CD14-positive monocyte (primary cell): ENCODE measurements at regions not wholly inside any gene's neighbourhood (a gene's known extent, or its start where the extent isn't known, plus 50 kb on each side); places are given as distances from the start of the nearest gene placed in this dataset.

Experiments
- DNase-seq, 3 donors: peaks; one replicate each; pipeline ENCODE4 v3.0.0-alpha.2; 2011 to 2022
- H2AFZ ChIP-seq: 2 replicates; pipeline ENCODE4 v1.6.0; 2012; ENCODE audit warnings: mild to moderate bottlenecking, low read depth, low read length, inconsistent platforms; ENCODE audit not compliant: insufficient read depth, poor library complexity, severe bottlenecking
- H3K27ac ChIP-seq, 2 donors: 1 replicate in 1 of 2; 2 replicates in 1 of 2; pipeline ENCODE4 v1.5.1; 2012 to 2013; ENCODE audit warnings: low read length in 2 of 2, control low read depth in 1 of 2, inconsistent platforms in 1 of 2, low read depth in 1 of 2, mild to moderate bottlenecking in 1 of 2
- H3K27me3 ChIP-seq, 2 donors: one replicate each; pipeline versions ENCODE4 v1.6.0 to v1.6.1; 2011 to 2013; ENCODE audit warnings: low read length in 2 of 2; ENCODE audit not compliant: control insufficient read depth in 2 of 2, insufficient read depth in 2 of 2
- H3K36me3 ChIP-seq, 2 donors: replicated peaks in 1 of 2; 1 replicate in 1 of 2; 2 replicates in 1 of 2; pipeline versions ENCODE4 v1.5.1 to v1.6.1; 2012 to 2013; ENCODE audit warnings: low read length in 2 of 2, control low read depth in 1 of 2, inconsistent platforms in 1 of 2, mild to moderate bottlenecking in 1 of 2; ENCODE audit not compliant: insufficient read depth in 2 of 2, control insufficient read depth in 1 of 2
- H3K4me1 ChIP-seq, 2 donors: 1 replicate in 1 of 2; 2 replicates in 1 of 2; pipeline versions ENCODE4 v1.5.1 to v1.6.1; 2012 to 2013; ENCODE audit warnings: low read length in 2 of 2, control low read depth in 1 of 2, inconsistent platforms in 1 of 2, mild to moderate bottlenecking in 1 of 2, moderate library complexity in 1 of 2; ENCODE audit not compliant: insufficient read depth in 2 of 2, control insufficient read depth in 1 of 2
- H3K4me2 ChIP-seq: replicated peaks from 2 replicates; pipeline ENCODE3; 2012; ENCODE audit warnings: low read length, moderate library complexity, mild to moderate bottlenecking; ENCODE audit not compliant: poor library complexity, severe bottlenecking; ENCODE audit errors: extremely low read depth
- H3K4me3 ChIP-seq, 3 experiments: fragments of 200-600 bp in 1 of 3; sonication (generic) in 1 of 3; replicated peaks in 1 of 3; 1 replicate in 2 of 3; 2 replicates in 1 of 3; pipeline ENCODE4 v1.5.1; 2011 to 2013; ENCODE audit warnings: low read length in 3 of 3, mild to moderate bottlenecking in 3 of 3, control low read depth in 2 of 3, low read depth in 2 of 3, inconsistent platforms in 1 of 3, moderate library complexity in 1 of 3
- H3K79me2 ChIP-seq: 2 replicates; pipeline ENCODE4 v1.6.0; 2012; ENCODE audit warnings: mild to moderate bottlenecking, control low read depth, inconsistent platforms, low read length, moderate library complexity; ENCODE audit not compliant: insufficient read depth
- H3K9ac ChIP-seq: 2 replicates; pipeline ENCODE4 v1.6.0; 2017; ENCODE audit warnings: low read length, mild to moderate bottlenecking; ENCODE audit not compliant: insufficient read depth, poor library complexity, severe bottlenecking
- H3K9me3 ChIP-seq, 2 donors: replicated peaks in 1 of 2; 1 replicate in 1 of 2; 2 replicates in 1 of 2; pipeline versions ENCODE4 v1.5.1 to v1.6.1; 2012 to 2013; ENCODE audit warnings: low read length in 2 of 2, control low read depth in 1 of 2; ENCODE audit not compliant: control insufficient read depth in 1 of 2, insufficient read depth in 1 of 2
- H4K20me1 ChIP-seq: 2 replicates; pipeline ENCODE4 v1.6.0; 2012; ENCODE audit warnings: mild to moderate bottlenecking, low read length, control low read depth, moderate library complexity; ENCODE audit not compliant: insufficient read depth
- H3K27ac Mint-ChIP-seq, 7 donors: one replicate each; pipeline ENCODE4 v1.8.0; 2020; ENCODE audit warnings: mild to moderate bottlenecking in 7 of 7, mixed read lengths in 7 of 7, moderate library complexity in 6 of 7, inconsistent platforms in 2 of 7
- H3K27me3 Mint-ChIP-seq, 3 donors: one replicate each; pipeline ENCODE4 v1.8.0; 2021 to 2022; ENCODE audit warnings: low read depth in 3 of 3, mild to moderate bottlenecking in 3 of 3, mixed read lengths in 3 of 3, moderate library complexity in 3 of 3, inconsistent platforms in 1 of 3
- H3K36me3 Mint-ChIP-seq, 2 donors: one replicate each; pipeline ENCODE4 v1.8.0; 2020; ENCODE audit warnings: mixed read lengths in 2 of 2, inconsistent platforms in 1 of 2, mild to moderate bottlenecking in 1 of 2
- H3K4me1 Mint-ChIP-seq: one replicate; pipeline ENCODE4 v1.8.0; 2020; ENCODE audit warnings: mild to moderate bottlenecking, mixed read lengths
- H3K4me3 Mint-ChIP-seq, 2 donors: one replicate each; pipeline ENCODE4 v1.8.0; 2020; ENCODE audit warnings: mild to moderate bottlenecking in 2 of 2, mixed read lengths in 2 of 2, moderate library complexity in 1 of 2
- H3K9me3 Mint-ChIP-seq, 7 donors: one replicate each; pipeline ENCODE4 v1.8.0; 2020 to 2022; ENCODE audit warnings: mixed read lengths in 7 of 7, mild to moderate bottlenecking in 6 of 7, moderate library complexity in 6 of 7, inconsistent platforms in 2 of 7
- WGBS: methylation state at CpG from one replicate; pipeline ENCODE4 v1.1.5; 2013; ENCODE audit warnings: missing lambda C conversion rate; ENCODE audit not compliant: insufficient coverage; 5-methylcytosine and 5-hydroxymethylcytosine counted together
- intact Hi-C, 2 donors: fragments of 100-400 bp; cut with micrococcal nuclease; formaldehyde crosslinking; loops; one replicate each; pipeline versions ENCODE4 v1.15.0 to v1.15.1; 2023
- TF ChIP-seq, protein P1 (sequence below): fragments of 200-600 bp; IDR thresholded peaks from one replicate; pipeline ENCODE4 v1.8.0; 2022; ENCODE audit warnings: antibody characterized with exemption, mild to moderate bottlenecking

DNA sequence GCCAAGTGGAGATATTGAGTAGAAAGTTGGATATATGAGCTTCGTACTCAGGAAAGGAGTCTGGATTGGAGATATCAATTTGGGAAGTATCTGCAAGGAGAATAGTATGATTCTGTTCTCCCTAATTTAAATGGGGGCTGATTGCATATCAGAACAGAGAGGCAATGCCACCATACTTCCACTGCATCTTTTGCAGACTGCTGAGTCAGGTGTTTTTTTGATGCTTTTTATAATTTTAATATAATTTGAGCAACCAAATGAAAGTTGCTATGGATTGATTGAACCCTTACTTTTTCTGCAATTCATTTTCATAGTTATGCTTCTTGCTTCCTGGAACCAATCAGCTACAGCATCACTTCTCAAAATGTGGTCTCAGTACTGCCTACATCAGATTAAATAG is 590.3 kb downstream of the USP25 start:
- Mint-ChIP-seq H3K27me3 (no peaks in the 10 kb centered on the region), H3K4me1 (no peaks in the 10 kb centered on the region), H3K4me3 (no peak overlapping the region), H3K9me3 (peaks cover 0 to 4% (median 0%) of the 10 kb centered on the region in 7 donors), H3K27ac (no peak overlapping the region), H3K36me3 (no peaks in the 10 kb centered on the region)
- Histone ChIP-seq H4K20me1 (no peaks in the 10 kb centered on the region), H3K27me3 (no peaks in the 10 kb centered on the region), H3K4me1 (no peaks in the 10 kb centered on the region), H3K4me2 (no peak overlapping the region), H3K79me2 (no peaks in the 10 kb centered on the region), H3K9me3 (no peaks in the 10 kb centered on the region), H3K9ac (no peak overlapping the region), H3K27ac (no peak overlapping the region), H3K4me3 (no peak overlapping the region), H3K36me3 (no peaks in the 10 kb centered on the region), H2AFZ (no peak overlapping the region)
- 80% methylated on average over 1 of the region's 1 CpG for WGBS
- TF ChIP-seq, protein P1, sequence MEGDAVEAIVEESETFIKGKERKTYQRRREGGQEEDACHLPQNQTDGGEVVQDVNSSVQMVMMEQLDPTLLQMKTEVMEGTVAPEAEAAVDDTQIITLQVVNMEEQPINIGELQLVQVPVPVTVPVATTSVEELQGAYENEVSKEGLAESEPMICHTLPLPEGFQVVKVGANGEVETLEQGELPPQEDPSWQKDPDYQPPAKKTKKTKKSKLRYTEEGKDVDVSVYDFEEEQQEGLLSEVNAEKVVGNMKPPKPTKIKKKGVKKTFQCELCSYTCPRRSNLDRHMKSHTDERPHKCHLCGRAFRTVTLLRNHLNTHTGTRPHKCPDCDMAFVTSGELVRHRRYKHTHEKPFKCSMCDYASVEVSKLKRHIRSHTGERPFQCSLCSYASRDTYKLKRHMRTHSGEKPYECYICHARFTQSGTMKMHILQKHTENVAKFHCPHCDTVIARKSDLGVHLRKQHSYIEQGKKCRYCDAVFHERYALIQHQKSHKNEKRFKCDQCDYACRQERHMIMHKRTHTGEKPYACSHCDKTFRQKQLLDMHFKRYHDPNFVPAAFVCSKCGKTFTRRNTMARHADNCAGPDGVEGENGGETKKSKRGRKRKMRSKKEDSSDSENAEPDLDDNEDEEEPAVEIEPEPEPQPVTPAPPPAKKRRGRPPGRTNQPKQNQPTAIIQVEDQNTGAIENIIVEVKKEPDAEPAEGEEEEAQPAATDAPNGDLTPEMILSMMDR = no peak
- no peak for DNase-seq
- intact Hi-C loops = no loop called here

- no peak overlapping the region for H2AFZ ChIP-seq
- H3K4me2 ChIP-seq = no peak overlapping the region
- no peaks in the 10 kb centered on the region for H3K4me1 ChIP-seq
- H3K36me3 ChIP-seq = no peaks in the 10 kb centered on the region
- Mint-ChIP-seq H3K27me3 (peaks cover 0 to 3% (median 0%) of the 10 kb centered on the region in 3 donors), H3K9me3 (peaks cover 0 to 4% (median 0%) of the 10 kb centered on the region in 7 donors), H3K4me3 (no peak overlapping the region), H3K27ac (no peak overlapping the region), H3K36me3 (no peaks in the 10 kb centered on the region), H3K4me1 (no peaks in the 10 kb centered on the region)
- H4K20me1 ChIP-seq = no peaks in the 10 kb centered on the region
- no peaks in the 10 kb centered on the region for H3K27me3 ChIP-seq
- intact Hi-C loops = no loop called here
- no CpG with 5 or more reads among the region's 2 CpGs for whole genome bisulfite sequencing
- DNase-seq = no peak
- H3K4me3 ChIP-seq = no peak overlapping the region
- no peaks in the 10 kb centered on the region for H3K9me3 ChIP-seq
- no peak overlapping the region for H3K9ac ChIP-seq
- no peak overlapping the region for H3K27ac ChIP-seq
- TF ChIP-seq, protein P1 = no peak
- no peaks in the 10 kb centered on the region for H3K79me2 ChIP-seq
Measured at GRCh38 chr21:16322454-16322853, 592.7 kb downstream of the USP25 start.
